ENCODE measurements at regions not wholly inside any gene's neighbourhood (a gene's known extent, or its start where the extent isn't known, plus 50 kb on each side); places are given as distances from the start of the nearest gene placed in this dataset.

DNA sequence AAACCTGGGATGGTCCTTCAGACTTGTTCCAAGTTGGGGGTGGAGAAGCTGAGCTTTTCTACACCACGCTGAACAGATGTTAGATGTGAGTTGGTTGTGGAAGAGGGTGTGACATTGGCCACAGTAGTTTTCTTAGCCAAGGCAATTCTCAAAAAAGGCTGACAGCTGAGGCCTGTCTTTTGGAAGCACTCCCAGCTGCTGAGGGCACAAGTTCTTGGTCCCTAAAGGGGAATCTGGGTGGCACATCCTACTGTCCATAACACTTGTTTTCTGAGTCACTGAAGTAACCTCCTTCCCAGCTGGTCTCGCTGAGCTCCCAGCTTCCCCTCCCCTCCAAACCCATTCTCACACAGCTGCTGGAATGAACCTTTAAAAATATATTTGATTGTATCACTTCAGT is 375.7 kb upstream of the KIRREL3 start:
- H3K9me3 Mint-ChIP-seq, result peaks cover 3% of the 10 kb centered on the region
- DNase-seq (no peak), ATAC-seq (no peak)
- H3K4me3 Mint-ChIP-seq, result no peak overlapping the region
- H3K36me3 Mint-ChIP-seq (ENCODE audit: insufficient read depth), result no peaks in the 10 kb centered on the region
- H3K27me3 Mint-ChIP-seq (ENCODE audit: low read depth), result peaks cover 2% of the 10 kb centered on the region
- H3K4me1 Mint-ChIP-seq (ENCODE audit: low read depth), result no peaks in the 10 kb centered on the region

DNA sequence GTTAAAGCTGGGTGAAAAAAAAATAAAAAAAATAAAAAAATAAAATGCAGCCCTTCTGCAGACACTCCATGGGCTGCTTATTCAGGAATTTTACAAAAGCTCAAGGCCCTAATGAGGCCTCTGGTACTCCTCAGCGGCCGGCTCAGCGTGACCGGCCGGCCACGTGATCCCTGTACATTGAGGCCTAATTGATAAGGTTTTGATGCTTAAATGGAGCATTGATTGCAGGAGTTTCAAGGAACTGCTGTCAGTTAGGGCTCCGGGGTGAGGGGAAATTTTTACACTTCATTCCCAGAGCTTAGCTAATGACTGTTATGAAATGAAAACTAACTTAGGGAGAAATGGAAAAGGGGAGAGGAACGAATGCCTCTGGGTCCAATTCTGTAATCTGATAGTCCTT is 368.8 kb upstream of the KIRREL3 start:
- H3K4me3 Mint-ChIP-seq, result no peak overlapping the region
- ATAC-seq (no peak), DNase-seq (no peak)
- no peaks in the 10 kb centered on the region for H3K36me3 Mint-ChIP-seq (ENCODE audit: insufficient read depth)
- H3K4me1 Mint-ChIP-seq (ENCODE audit: low read depth), result no peaks in the 10 kb centered on the region
- no peaks in the 10 kb centered on the region for H3K27me3 Mint-ChIP-seq (ENCODE audit: low read depth)
- no peaks in the 10 kb centered on the region for H3K9me3 Mint-ChIP-seq

DNA sequence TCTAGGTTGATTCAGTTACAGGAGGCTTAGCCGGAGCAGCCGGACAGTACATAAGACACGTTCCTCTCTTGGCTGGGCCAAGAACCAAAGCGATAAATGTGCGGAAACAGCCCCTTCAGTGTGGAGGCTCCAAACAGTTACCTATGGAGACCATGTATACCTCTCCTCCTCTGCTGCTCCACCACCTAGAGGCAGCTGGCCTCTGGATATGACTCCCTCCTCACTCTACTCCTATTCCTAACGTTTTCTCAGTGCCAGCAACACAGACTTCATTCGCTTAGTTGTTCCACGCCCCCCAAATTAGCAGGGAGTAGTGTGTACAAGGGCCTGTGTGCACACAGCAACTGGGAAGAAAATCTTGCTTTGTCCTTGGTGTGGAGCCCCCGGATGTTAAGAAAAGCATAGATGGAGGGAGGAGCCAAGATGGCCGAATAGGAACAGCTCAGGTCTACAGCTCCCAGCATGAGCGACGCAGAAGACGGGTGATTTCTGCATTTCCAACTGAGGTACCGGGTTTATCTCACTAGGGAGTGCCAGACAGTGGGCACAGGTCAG is 362.3 kb upstream of the KIRREL3 start:
- Mint-ChIP-seq H3K4me1 (ENCODE audit: low read depth) (no peaks in the 10 kb centered on the region), H3K9me3 (no peaks in the 10 kb centered on the region), H3K4me3 (no peak overlapping the region), H3K27me3 (ENCODE audit: low read depth) (peaks cover 7% of the 10 kb centered on the region), H3K36me3 (ENCODE audit: insufficient read depth) (no peaks in the 10 kb centered on the region)
- DNase-seq (no peak), ATAC-seq (no peak)

DNA sequence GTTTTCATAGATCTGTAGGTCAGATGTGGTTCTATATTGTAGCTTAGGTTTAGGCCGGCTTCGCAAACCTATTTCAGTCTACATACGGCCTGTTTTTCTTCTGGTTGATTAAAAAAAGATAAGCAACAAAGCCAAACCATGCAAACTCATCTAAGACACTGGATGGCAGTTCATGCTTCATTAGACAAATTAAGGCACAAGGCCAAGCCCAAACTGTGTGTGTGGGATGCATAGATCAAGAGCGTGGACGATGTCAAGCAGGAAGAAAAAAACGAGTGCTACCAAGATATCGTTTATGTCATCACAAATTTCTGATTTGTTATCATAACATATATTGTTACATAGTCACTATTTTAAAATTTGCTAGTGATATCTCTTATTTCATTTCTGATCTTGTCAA is 357.6 kb upstream of the KIRREL3 start:
- Mint-ChIP-seq H3K36me3 (ENCODE audit: insufficient read depth) (no peaks in the 10 kb centered on the region), H3K9me3 (no peaks in the 10 kb centered on the region), H3K4me1 (ENCODE audit: low read depth) (no peaks in the 10 kb centered on the region), H3K27me3 (ENCODE audit: low read depth) (peaks cover 7% of the 10 kb centered on the region), H3K4me3 (no peak overlapping the region)
- DNase-seq, result no peak
- ATAC-seq, result no peak

DNA sequence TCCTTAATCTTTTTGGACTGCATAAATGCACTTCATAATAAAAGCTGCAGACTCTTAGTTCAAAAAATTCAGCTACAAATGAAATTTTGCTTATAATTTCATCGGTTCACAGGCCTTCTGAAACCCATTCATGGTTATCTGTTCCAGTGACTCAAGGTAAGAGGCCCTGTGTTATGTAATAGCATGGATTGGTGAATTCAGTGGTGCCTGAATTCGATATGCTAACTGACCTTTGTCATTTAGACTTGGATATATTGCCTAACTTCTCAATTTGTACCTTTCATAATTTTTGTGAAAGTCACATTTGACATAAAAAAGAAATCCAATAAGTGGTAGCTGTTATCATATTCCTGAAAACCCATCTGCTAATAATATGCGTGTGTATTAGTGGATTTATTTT is 349.9 kb upstream of the KIRREL3 start:
- Mint-ChIP-seq H3K27me3 (ENCODE audit: low read depth) (peaks cover 5% of the 10 kb centered on the region), H3K36me3 (ENCODE audit: insufficient read depth) (no peaks in the 10 kb centered on the region), H3K4me3 (no peak overlapping the region), H3K9me3 (peaks cover 4% of the 10 kb centered on the region), H3K4me1 (ENCODE audit: low read depth) (no peaks in the 10 kb centered on the region)
- DNase-seq (no peak), ATAC-seq (no peak)

DNA sequence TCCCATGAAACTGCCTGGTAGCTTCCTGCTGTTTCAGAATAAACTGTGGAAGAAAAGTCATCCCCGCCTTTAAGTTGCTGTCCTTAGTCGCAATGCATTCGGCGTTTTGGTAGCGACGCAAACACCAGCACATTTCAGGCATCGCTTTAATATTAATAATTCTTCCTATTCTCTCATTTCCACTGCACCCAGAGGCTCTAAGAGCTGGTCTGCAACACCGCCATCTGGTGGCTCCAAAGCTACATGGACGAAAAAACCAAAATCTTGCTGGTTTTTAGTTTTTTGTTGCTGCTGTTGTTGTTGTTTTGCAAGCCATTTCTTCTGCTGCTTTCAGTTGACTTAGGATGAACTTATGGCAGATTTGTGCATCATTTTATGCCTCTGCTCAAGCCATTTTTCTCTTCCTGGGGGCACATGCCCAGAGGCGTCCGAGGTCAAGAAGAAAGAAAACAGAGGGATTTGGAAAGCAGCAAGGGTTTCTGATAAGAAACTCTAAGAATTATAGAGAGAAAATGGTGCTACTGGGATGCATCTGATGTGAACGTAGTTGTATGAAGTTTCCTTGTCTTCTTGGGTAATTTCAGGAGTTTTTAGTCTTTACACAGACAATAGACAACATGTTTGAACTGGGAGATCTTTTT is 345.4 kb upstream of the KIRREL3 start:
- DNase-seq, result no peak
- H3K36me3 Mint-ChIP-seq (ENCODE audit: insufficient read depth), result no peaks in the 10 kb centered on the region
- H3K4me3 Mint-ChIP-seq, result no peak overlapping the region
- no peaks in the 10 kb centered on the region for H3K4me1 Mint-ChIP-seq (ENCODE audit: low read depth)
- H3K9me3 Mint-ChIP-seq, result peaks cover 4% of the 10 kb centered on the region
- H3K27me3 Mint-ChIP-seq (ENCODE audit: low read depth), result peaks cover 7% of the 10 kb centered on the region
- ATAC-seq, result no peak

DNA sequence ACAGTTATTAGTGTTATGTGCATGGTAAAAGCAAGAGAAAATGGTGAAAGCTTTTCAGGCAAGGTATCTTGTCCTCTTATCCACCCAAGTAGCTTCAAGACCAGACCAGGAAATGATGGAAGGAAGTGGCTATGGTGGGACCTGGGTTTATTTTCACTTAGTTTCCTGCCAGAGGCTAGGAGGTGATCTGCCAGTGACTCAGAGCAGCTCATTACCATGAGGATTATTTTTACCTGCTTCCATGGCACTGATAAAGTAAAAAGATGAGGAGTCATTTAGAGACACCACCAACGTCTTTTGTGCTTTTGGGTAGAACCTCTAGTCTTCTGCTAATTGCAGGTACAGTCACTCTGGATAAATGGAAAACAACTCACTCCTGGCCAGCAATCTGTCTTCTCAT is 339.9 kb upstream of the KIRREL3 start:
- no peak for ATAC-seq
- H3K4me1 Mint-ChIP-seq (ENCODE audit: low read depth), result no peaks in the 10 kb centered on the region
- no peak for DNase-seq
- peaks cover under 1% of the 10 kb centered on the region for H3K9me3 Mint-ChIP-seq
- H3K36me3 Mint-ChIP-seq (ENCODE audit: insufficient read depth), result no peaks in the 10 kb centered on the region
- peaks cover 2% of the 10 kb centered on the region for H3K27me3 Mint-ChIP-seq (ENCODE audit: low read depth)
- no peak overlapping the region for H3K4me3 Mint-ChIP-seq

DNA sequence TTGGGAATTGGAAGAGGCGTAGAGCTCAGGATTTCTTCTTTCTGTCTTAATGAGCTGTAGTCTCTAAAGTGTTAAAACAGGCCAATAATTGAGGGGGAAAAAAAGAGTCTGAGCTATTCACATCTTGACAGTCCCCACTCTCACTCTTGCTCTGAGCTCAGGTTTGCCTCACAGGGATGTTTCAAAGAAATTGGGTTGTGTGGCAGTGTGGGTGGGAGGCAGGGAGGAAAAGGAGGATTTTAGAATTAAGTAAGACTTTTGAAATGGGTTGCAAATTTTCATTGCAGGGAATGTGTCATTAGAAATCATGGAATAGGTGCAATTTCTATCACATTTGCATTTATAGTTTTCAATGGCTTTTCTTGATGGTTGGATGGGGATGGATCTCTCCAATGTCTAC is 338.8 kb upstream of the KIRREL3 start:
- ATAC-seq (no peak), DNase-seq (no peak)
- Mint-ChIP-seq H3K36me3 (ENCODE audit: insufficient read depth) (no peaks in the 10 kb centered on the region), H3K27me3 (ENCODE audit: low read depth) (no peaks in the 10 kb centered on the region), H3K9me3 (peaks cover 3% of the 10 kb centered on the region), H3K4me3 (no peak overlapping the region), H3K4me1 (ENCODE audit: low read depth) (no peaks in the 10 kb centered on the region)

DNA sequence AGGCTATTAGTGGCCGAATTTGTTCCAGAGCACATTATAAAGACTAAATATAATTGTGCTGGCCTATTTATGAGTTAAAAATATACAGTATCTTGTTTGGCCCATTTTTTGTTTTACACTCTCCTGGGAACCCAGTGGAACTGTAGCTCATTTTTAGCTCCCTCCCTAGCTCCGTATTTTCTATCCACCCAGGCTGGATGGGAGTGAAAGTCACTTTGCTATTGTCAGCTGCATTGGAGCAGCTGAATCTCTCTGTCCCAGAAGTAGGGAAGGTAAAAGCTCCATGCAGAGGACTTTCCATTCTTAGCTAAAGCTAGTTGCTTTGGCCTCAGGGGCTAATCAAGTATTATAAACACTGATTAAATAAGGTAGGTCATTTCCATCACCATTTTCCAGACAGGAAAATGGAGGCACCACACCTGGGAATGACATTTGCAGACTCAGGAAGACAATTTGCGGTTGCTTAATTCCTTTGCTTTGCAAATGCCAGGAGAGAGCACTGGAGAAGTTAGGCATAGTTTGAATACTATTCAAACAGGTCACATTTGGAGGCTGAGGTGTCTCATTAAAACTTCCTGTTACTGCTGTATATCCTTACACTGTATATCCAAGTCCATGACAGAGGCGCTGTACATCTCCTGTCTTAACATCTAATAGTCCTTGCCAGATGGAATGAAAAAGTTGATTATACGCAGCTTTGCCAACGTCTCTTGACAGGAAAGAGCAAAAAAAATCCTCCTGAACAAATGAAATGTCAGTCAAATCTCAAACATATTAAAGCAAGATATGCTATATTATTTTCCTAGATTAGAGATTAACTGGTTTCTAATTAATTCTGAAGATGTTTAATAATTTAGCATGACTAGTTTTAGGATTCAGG is 338.1 kb upstream of the KIRREL3 start:
- no peaks in the 10 kb centered on the region for H3K36me3 Mint-ChIP-seq (ENCODE audit: insufficient read depth)
- H3K4me3 Mint-ChIP-seq, result no peak overlapping the region
- no peak for ATAC-seq
- DNase-seq, result no peak
- no peaks in the 10 kb centered on the region for H3K27me3 Mint-ChIP-seq (ENCODE audit: low read depth)
- no peaks in the 10 kb centered on the region for H3K4me1 Mint-ChIP-seq (ENCODE audit: low read depth)
- peaks cover 3% of the 10 kb centered on the region for H3K9me3 Mint-ChIP-seq

DNA sequence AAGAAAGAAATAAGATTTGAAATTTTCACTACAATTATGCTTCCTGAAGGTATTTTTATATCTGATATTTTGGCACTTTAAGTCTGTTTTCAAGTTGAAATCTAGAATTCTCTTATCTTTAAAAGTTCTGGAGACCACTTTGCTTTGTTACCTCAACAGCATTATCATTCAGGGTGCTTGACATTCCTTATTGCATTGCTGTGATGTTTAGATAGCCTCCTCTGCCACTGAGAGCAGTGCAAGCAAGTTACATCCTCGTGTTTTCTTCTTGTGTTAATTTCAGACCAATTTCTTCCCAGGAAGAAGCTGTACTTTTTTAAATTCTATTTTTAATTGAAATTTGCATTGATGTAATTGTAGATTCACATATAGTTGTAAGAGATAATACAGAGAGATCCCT is 333.9 kb upstream of the KIRREL3 start:
- DNase-seq (no peak), ATAC-seq (no peak)
- Mint-ChIP-seq H3K4me3 (no peak overlapping the region), H3K4me1 (ENCODE audit: low read depth) (no peaks in the 10 kb centered on the region), H3K36me3 (ENCODE audit: insufficient read depth) (no peaks in the 10 kb centered on the region), H3K27me3 (ENCODE audit: low read depth) (no peaks in the 10 kb centered on the region), H3K9me3 (peaks cover 12% of the 10 kb centered on the region)

DNA sequence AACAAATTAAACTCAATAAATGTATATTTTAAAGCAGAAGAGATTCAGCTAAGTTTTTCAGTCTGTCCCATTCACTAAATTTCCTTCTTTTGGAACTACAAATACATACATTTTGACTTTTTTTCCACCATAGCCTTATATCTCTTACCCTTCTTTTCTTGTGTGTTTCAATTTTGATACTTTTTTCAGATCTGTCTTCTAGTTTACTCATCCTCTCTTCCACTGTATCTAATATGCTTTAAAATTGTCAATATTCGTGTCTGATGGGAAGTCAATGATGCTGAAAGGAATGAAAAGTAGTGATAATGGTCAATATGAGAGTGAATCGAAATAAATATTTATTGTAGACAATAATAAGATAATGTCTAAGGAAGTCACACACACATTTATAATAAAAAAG is 332.3 kb upstream of the KIRREL3 start:
- Mint-ChIP-seq H3K27me3 (ENCODE audit: low read depth) (no peaks in the 10 kb centered on the region), H3K4me3 (no peak overlapping the region), H3K4me1 (ENCODE audit: low read depth) (no peaks in the 10 kb centered on the region), H3K9me3 (peaks cover 12% of the 10 kb centered on the region), H3K36me3 (ENCODE audit: insufficient read depth) (no peaks in the 10 kb centered on the region)
- no peak for ATAC-seq
- DNase-seq, result no peak

DNA sequence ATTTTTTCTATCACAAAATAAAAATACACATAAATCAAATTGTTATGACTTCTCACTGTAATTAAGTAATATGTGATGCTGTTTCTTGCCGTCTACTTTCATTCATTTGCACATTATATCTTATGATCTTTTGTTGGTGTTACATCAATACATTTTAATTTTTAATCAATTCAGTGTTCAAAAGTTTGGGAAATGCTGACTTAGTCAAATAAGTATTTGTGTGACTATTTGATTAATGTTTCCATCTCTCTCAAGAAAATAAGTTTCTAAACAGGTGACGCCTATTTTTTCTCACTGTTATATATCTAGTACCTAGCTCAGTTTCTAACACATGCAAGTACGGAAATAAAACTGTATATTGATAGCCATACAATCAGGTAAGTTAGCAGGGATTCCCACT is 329.5 kb upstream of the KIRREL3 start:
- Mint-ChIP-seq H3K4me1 (ENCODE audit: low read depth) (no peaks in the 10 kb centered on the region), H3K9me3 (peaks cover 8% of the 10 kb centered on the region), H3K36me3 (ENCODE audit: insufficient read depth) (no peaks in the 10 kb centered on the region), H3K4me3 (no peak overlapping the region), H3K27me3 (ENCODE audit: low read depth) (no peaks in the 10 kb centered on the region)
- ATAC-seq (no peak), DNase-seq (no peak)

DNA sequence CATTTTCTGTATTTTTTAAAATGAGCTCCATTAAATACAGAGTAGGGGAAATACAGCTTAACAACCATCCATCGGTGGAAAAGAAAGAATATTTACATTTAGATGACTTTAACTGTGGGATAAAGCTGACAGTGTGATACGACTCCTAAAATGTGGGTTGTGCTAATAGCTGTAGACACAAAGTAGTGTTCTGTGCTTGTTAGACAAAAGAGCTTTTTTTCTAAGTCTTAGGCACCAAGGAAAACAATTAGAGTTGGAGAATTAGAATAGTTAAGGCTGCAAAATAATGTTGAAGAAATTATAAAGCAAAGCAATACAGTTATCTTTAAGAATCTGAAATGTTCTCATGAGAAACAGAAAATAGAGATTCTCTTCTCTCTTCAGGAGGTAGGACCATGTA is 307.7 kb upstream of the KIRREL3 start:
- Mint-ChIP-seq H3K27me3 (ENCODE audit: low read depth) (no peaks in the 10 kb centered on the region), H3K4me1 (ENCODE audit: low read depth) (no peaks in the 10 kb centered on the region), H3K4me3 (no peak overlapping the region), H3K9me3 (no peaks in the 10 kb centered on the region), H3K36me3 (ENCODE audit: insufficient read depth) (no peaks in the 10 kb centered on the region)
- ATAC-seq (no peak), DNase-seq (no peak)

DNA sequence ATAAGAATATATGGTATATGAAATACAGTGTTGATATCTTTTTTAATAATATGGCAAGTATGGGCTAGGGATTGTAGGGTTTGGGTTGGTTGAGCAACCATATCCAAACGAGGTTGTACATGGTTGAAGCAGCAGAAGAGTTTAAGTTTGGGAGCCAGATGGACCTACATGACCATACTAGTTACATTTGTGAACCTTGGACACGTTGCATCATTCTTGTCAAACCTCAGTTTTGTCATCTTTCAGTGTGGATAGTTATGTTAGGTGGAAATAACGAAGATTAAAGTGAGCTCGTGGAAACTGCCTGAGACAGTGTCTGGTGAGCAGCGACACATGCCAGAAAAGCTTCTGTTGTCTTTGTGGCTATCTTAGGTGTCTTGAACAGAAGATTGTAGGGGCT is 307.1 kb upstream of the KIRREL3 start:
- no peaks in the 10 kb centered on the region for H3K36me3 Mint-ChIP-seq (ENCODE audit: insufficient read depth)
- ATAC-seq (no peak), DNase-seq (no peak)
- H3K27me3 Mint-ChIP-seq (ENCODE audit: low read depth), result no peaks in the 10 kb centered on the region
- H3K4me3 Mint-ChIP-seq, result no peak overlapping the region
- H3K4me1 Mint-ChIP-seq (ENCODE audit: low read depth), result no peaks in the 10 kb centered on the region
- H3K9me3 Mint-ChIP-seq, result no peaks in the 10 kb centered on the region

DNA sequence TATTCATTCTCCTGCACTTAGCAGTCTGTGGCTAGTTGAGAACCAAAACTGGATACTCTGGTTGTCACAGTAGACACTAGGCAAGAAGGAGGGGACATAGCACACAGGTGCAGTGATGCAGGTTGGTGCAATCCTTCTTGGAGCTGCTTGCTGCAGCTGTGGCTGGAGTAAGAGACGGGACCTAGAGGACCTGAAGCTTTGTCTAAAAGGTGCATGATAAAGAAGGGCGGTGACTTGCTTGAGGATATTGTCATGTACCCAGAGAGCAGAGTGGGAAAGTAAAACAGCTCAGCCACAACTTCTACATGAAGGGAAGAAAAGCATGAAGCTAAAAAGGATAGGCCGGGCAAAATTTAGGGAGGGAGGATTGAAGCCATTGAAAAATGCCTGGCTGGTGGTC is 304.1 kb upstream of the KIRREL3 start:
- Mint-ChIP-seq H3K4me3 (no peak overlapping the region), H3K27me3 (ENCODE audit: low read depth) (no peaks in the 10 kb centered on the region), H3K36me3 (ENCODE audit: insufficient read depth) (no peaks in the 10 kb centered on the region), H3K4me1 (ENCODE audit: low read depth) (no peaks in the 10 kb centered on the region), H3K9me3 (no peaks in the 10 kb centered on the region)
- no peak for DNase-seq
- ATAC-seq, result no peak
